HepG2 (cell line): ENCODE measurements at regions not wholly inside any gene's neighbourhood (a gene's known extent, or its start where the extent isn't known, plus 50 kb on each side); places are given as distances from the start of the nearest gene placed in this dataset.

Experiments used
- ATAC-seq: fragments of 200-7000 bp; cut with Tn5 transposase; 3 replicates; pipeline ENCODE4 v1.9.1; 2020; ENCODE audit warnings: mild to moderate bottlenecking, moderate library complexity
- BruUV-seq: library from RNA; stranded (reverse); fragments of 400-500 nt; replicated peaks from 2 replicates; lab custom pipeline; 2021; lab: Mats Ljungman, UMichigan
- CTCF ChIA-PET: fragments of 300-600 bp; formaldehyde crosslinking; extraction: SDS; loops from one replicate; lab custom pipeline; 2021; ENCODE audit warnings: low total read pairs, inconsistent platforms, low intra/inter-chr PET ratio; lab: Yijun Ruan, JAX
- POLR2A ChIA-PET: fragments of 350-600 bp; sonication (Branson Sonifier 250); formaldehyde crosslinking; loops from one replicate; lab custom pipeline; 2020; ENCODE audit warnings: antibody characterized with exemption, inconsistent platforms; lab: Yijun Ruan, JAX
- DNase-seq: peaks from one replicate; pipeline ENCODE4 v3.0.0-alpha.2; 2015; ENCODE audit warnings: low spot score
- FAIRE-seq: peaks from 3 replicates; lab custom pipeline; 2011; peaks lifted over from hg19 to GRCh38; lab: Jason Lieb, UNC
- H2AFZ ChIP-seq: one replicate; pipeline ENCODE4 v1.6.1; 2011; ENCODE audit warnings: low read length, inconsistent platforms
- H3K27ac ChIP-seq: fragments of 300-600 bp; 3 replicates; pipeline ENCODE4 v1.8.0; 2011; ENCODE audit warnings: mixed run types, mild to moderate bottlenecking, mixed read lengths, low read length, inconsistent platforms; ENCODE audit not compliant: insufficient read depth; ENCODE audit errors: extremely low read length
- H3K27me3 ChIP-seq, 2 experiments: fragments of 200-600 bp in 1 of 2; 2 replicates in 1 of 2; 3 replicates in 1 of 2; pipeline versions ENCODE4 v1.6.0 to v1.8.0; 2011; ENCODE audit warnings: low read length in 2 of 2, mild to moderate bottlenecking in 2 of 2, moderate library complexity in 2 of 2, inconsistent platforms in 1 of 2; ENCODE audit not compliant: insufficient read depth in 2 of 2, control insufficient read depth in 1 of 2
- H3K36me3 ChIP-seq, 2 experiments: fragments of 200-600 bp in 1 of 2; replicated peaks in 1 of 2; 2 replicates in 1 of 2; 3 replicates in 1 of 2; pipeline versions ENCODE4 v1.5.1 to v1.8.0; 2011; ENCODE audit warnings: low read length in 2 of 2, inconsistent platforms in 1 of 2; ENCODE audit not compliant: insufficient read depth in 2 of 2, control insufficient read depth in 1 of 2
- H3K4me1 ChIP-seq: 2 replicates; pipeline ENCODE4 v1.5.1; 2012; ENCODE audit warnings: low read length, inconsistent platforms; ENCODE audit not compliant: insufficient read depth
- H3K4me2 ChIP-seq: 2 replicates; pipeline ENCODE4 v1.6.0; 2011; ENCODE audit warnings: low read depth, low read length, inconsistent platforms
- H3K4me3 ChIP-seq, 3 experiments: fragments of 200-600 bp in 1 of 3; sonication (generic), shearing (Covaris generic) in 1 of 3; replicated peaks in 1 of 3; 2 replicates each; pipeline ENCODE4 v1.5.1; 2011 to 2016; ENCODE audit warnings: low read length in 3 of 3, inconsistent platforms in 2 of 3, low read depth in 2 of 3, mild to moderate bottlenecking in 2 of 3, control low read depth in 1 of 3, mixed read lengths in 1 of 3; ENCODE audit not compliant: insufficient read depth in 1 of 3
- H3K79me2 ChIP-seq: one replicate; pipeline ENCODE4 v1.6.1; 2011; ENCODE audit warnings: low read length, inconsistent platforms; ENCODE audit not compliant: insufficient read depth
- H3K9ac ChIP-seq: 2 replicates; pipeline ENCODE4 v1.6.0; 2011; ENCODE audit warnings: mild to moderate bottlenecking, low read depth, low read length, inconsistent platforms; ENCODE audit not compliant: insufficient read depth
- H3K9me3 ChIP-seq: 2 replicates; pipeline ENCODE4 v1.5.1; 2012; ENCODE audit warnings: mild to moderate bottlenecking, low read length
- H4K20me1 ChIP-seq: 2 replicates; pipeline ENCODE4 v1.6.0; 2011; ENCODE audit warnings: inconsistent platforms, mild to moderate bottlenecking, low read length, moderate library complexity; ENCODE audit not compliant: insufficient read depth
- ARNTL ChIP-seq: sonication (generic); formaldehyde crosslinking; IDR thresholded peaks from 2 replicates; pipeline ENCODE4 v1.4.0; 2020; ENCODE audit warnings: mild to moderate bottlenecking, missing genetic modification reagents
- BRCA1 ChIP-seq: sonication (generic); formaldehyde crosslinking; IDR thresholded peaks from 2 replicates; pipeline ENCODE4 v1.4.0; 2020; ENCODE audit warnings: missing genetic modification reagents
- FLYWCH1 ChIP-seq: sonication (generic); formaldehyde crosslinking; IDR thresholded peaks from 2 replicates; pipeline ENCODE4 v1.8.1; 2023; ENCODE audit warnings: mild to moderate bottlenecking, missing genetic modification reagents
- ISX ChIP-seq: sonication (generic); formaldehyde crosslinking; conservative IDR thresholded peaks from 2 replicates; pipeline ENCODE4 v1.5.0; 2020; ENCODE audit warnings: missing genetic modification reagents
- MAZ ChIP-seq, 2 experiments: sonication (generic) in 1 of 2; formaldehyde crosslinking in 1 of 2; IDR thresholded peaks; 2 replicates each; pipeline versions ENCODE4 v1.5.0 to v1.6.1; 2012 to 2020; ENCODE audit warnings: low read depth in 2 of 2, mild to moderate bottlenecking in 2 of 2, borderline replicate concordance in 1 of 2, improper control_type of control experiment in 1 of 2, low read length in 1 of 2, missing genetic modification reagents in 1 of 2, moderate library complexity in 1 of 2
- PHF5A ChIP-seq: IDR thresholded peaks from one replicate; pipeline ENCODE4 v1.6.1; 2018; ENCODE audit warnings: low read depth, missing genetic modification reagents; ENCODE audit not compliant: unreplicated experiment
- POGZ ChIP-seq: sonication (generic); formaldehyde crosslinking; IDR thresholded peaks from 2 replicates; pipeline ENCODE4 v1.4.0; 2020; ENCODE audit warnings: mild to moderate bottlenecking, missing genetic modification reagents
- PRMT3 ChIP-seq: sonication (generic); formaldehyde crosslinking; IDR thresholded peaks from 2 replicates; pipeline ENCODE4 v1.8.1; 2022; ENCODE audit warnings: low read depth, mild to moderate bottlenecking, moderate library complexity, missing genetic modification reagents, borderline replicate concordance
- U2AF1 ChIP-seq: fragments of 200-400 bp; formaldehyde crosslinking; optimal IDR thresholded peaks from 2 replicates; pipeline ENCODE3; 2017; ENCODE audit warnings: mild to moderate bottlenecking, low read depth, low read length
- ZFAT ChIP-seq: sonication (generic); formaldehyde crosslinking; conservative IDR thresholded peaks from 2 replicates; pipeline ENCODE4 v1.8.1; 2023; ENCODE audit warnings: missing genetic modification reagents, inconsistent platforms
- ZFP37 ChIP-seq: sonication (generic); formaldehyde crosslinking; IDR thresholded peaks from 2 replicates; pipeline ENCODE4 v1.4.0; 2020; ENCODE audit warnings: missing genetic modification reagents, borderline replicate concordance
- ZNF207 ChIP-seq: fragments of 450-650 bp; IDR thresholded peaks from 2 replicates; pipeline ENCODE4 v1.6.1; 2016; ENCODE audit warnings: antibody characterized with exemption, borderline replicate concordance
- ZNF660 ChIP-seq: sonication (generic); formaldehyde crosslinking; IDR thresholded peaks from 2 replicates; pipeline ENCODE4 v1.5.1; 2020; ENCODE audit warnings: mild to moderate bottlenecking, low read depth, missing genetic modification reagents, borderline replicate concordance
- ZNF788 ChIP-seq: sonication (generic); formaldehyde crosslinking; IDR thresholded peaks from 2 replicates; pipeline ENCODE4 v1.5.0; 2020; ENCODE audit warnings: mild to moderate bottlenecking, missing genetic modification reagents, borderline replicate concordance
- WGBS: methylation state at CpG from one replicate; pipeline ENCODE4 v1.1.6; 2017; ENCODE audit warnings: low lambda C conversion rate; 5-methylcytosine and 5-hydroxymethylcytosine counted together
- in situ Hi-C: cut with HindIII; loops from 2 replicates; pipeline ENCODE4 v1.10.0; 2017; ENCODE audit warnings: low pct_unique_long_range_greater_than_20kb; ENCODE audit not compliant: extremely low pct_ligation_motif_present
- intact Hi-C: fragments of 100-400 bp; cut with micrococcal nuclease; formaldehyde crosslinking; loops from one replicate; pipeline ENCODE4 v1.10.0; 2022; ENCODE audit not compliant: unreplicated experiment
- TF ChIP-seq, protein P1 (sequence below): sonication (generic); formaldehyde crosslinking; IDR thresholded peaks from 2 replicates; pipeline ENCODE4 v1.8.0; 2022; ENCODE audit warnings: mild to moderate bottlenecking, missing genetic modification reagents; ENCODE audit not compliant: insufficient replicate concordance
- TF ChIP-seq, protein P2 (sequence below): sonication (generic); formaldehyde crosslinking; conservative IDR thresholded peaks from 2 replicates; pipeline ENCODE4 v1.8.0; 2022; ENCODE audit warnings: missing genetic modification reagents

DNA sequence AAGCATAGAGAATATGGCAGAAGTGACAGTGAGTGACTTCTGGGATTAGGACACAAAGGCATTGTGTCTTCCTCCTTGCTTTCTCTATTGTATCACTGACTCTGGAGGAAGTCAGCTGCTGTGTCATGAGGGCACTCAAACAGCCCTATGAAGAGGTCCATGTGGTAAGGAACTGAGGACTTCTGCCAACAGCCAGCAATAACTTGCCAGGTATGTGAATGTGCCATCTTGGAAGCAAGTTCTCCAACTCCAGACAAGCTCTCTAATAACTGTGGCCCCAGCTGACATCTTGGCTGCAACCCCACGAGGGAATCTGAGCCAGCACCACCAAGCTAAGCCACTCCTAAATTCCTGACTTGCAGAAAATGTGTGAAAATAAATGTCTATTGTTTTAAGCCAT is 83.6 kb upstream of the ZBED5 start:
- no peak for FAIRE-seq
- intact Hi-C loops, result no loop called here

More for the DNA sequence above, 83.6 kb upstream of the ZBED5 start:
- no peak overlapping the region for H3K4me3 ChIP-seq
- no peak overlapping the region for H2AFZ ChIP-seq
- H3K9me3 ChIP-seq, result no peaks in the 10 kb centered on the region
- no peaks in the 10 kb centered on the region for H3K79me2 ChIP-seq
- no TSS peak for BruUV-seq
- WGBS, result 0% methylated on average over 1 of the region's 1 CpG
- ChIA-PET POLR2A (no interaction called here), CTCF (no interaction called here)
- DNase-seq (no peak), ATAC-seq (no peak)
- TF ChIP-seq POGZ (CRISPR knock-in tag), result no peak
- no peak for TF ChIP-seq ISX (CRISPR knock-in tag)
- no peak for TF ChIP-seq ZFAT
- TF ChIP-seq, protein P1, sequence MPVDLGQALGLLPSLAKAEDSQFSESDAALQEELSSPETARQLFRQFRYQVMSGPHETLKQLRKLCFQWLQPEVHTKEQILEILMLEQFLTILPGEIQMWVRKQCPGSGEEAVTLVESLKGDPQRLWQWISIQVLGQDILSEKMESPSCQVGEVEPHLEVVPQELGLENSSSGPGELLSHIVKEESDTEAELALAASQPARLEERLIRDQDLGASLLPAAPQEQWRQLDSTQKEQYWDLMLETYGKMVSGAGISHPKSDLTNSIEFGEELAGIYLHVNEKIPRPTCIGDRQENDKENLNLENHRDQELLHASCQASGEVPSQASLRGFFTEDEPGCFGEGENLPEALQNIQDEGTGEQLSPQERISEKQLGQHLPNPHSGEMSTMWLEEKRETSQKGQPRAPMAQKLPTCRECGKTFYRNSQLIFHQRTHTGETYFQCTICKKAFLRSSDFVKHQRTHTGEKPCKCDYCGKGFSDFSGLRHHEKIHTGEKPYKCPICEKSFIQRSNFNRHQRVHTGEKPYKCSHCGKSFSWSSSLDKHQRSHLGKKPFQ, result no peak
- TF ChIP-seq ZNF788 (CRISPR knock-in tag), result no peak
- no peak for TF ChIP-seq MAZ (IDR thresholded peaks at IDR 0.05; ENCODE audit: borderline replicate concordance, low read depth, low read length)
- no peak for TF ChIP-seq MAZ (CRISPR knock-in tag; IDR thresholded peaks at IDR 0.05; ENCODE audit: low read depth)
- no peak for TF ChIP-seq ZFP37 (CRISPR knock-in tag)
- no peak for TF ChIP-seq ZNF207
- TF ChIP-seq BRCA1 (CRISPR knock-in tag), result no peak
- TF ChIP-seq ZNF660 (CRISPR knock-in tag), result no peak
- no peak for TF ChIP-seq ARNTL (CRISPR knock-in tag)
- no peak for TF ChIP-seq FLYWCH1 (CRISPR knock-in tag)
- TF ChIP-seq U2AF1, result no peak
- TF ChIP-seq PRMT3 (CRISPR knock-in tag), result no peak
- TF ChIP-seq, protein P2, sequence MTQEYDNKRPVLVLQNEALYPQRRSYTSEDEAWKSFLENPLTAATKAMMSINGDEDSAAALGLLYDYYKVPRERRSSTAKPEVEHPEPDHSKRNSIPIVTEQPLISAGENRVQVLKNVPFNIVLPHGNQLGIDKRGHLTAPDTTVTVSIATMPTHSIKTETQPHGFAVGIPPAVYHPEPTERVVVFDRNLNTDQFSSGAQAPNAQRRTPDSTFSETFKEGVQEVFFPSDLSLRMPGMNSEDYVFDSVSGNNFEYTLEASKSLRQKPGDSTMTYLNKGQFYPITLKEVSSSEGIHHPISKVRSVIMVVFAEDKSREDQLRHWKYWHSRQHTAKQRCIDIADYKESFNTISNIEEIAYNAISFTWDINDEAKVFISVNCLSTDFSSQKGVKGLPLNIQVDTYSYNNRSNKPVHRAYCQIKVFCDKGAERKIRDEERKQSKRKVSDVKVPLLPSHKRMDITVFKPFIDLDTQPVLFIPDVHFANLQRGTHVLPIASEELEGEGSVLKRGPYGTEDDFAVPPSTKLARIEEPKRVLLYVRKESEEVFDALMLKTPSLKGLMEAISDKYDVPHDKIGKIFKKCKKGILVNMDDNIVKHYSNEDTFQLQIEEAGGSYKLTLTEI (CRISPR knock-in tag), result no peak
- no peak for TF ChIP-seq PHF5A (CRISPR knock-in tag)
- no peaks in the 10 kb centered on the region for H4K20me1 ChIP-seq
- no peaks in the 10 kb centered on the region for H3K4me1 ChIP-seq
- no peaks in the 10 kb centered on the region for H3K36me3 ChIP-seq
- in situ Hi-C loops, result loop anchor here (25.0 kb wide), 1 partner anchor 846 kb away; no protein-coding TSS in a partner anchor
- H3K4me2 ChIP-seq, result no peak overlapping the region
- H3K27ac ChIP-seq, result no peak overlapping the region
- H3K27me3 ChIP-seq, result peaks cover 0 to 4% of the 10 kb centered on the region in 2 experiments; a peak in 2 of 5 replicates
- H3K9ac ChIP-seq, result no peak overlapping the region
